ENCODE measurements at regions not wholly inside any gene's neighbourhood (a gene's known extent, or its start where the extent isn't known, plus 50 kb on each side); places are given as distances from the start of the nearest gene placed in this dataset.

- TF ChIP-seq CTCF (IDR thresholded peaks at IDR 0.05) = no peak
- no peak for TF ChIP-seq POLR2AphosphoS5 (IDR thresholded peaks at IDR 0.05)
Measured at GRCh38 chr4:170399581-170400293, 310.0 kb upstream of the AADAT start.

Data from breast epithelium (tissue), 3 donors.